Right lobe of liver (tissue), 4 donors: ENCODE measurements at regions not wholly inside any gene's neighbourhood (a gene's known extent, or its start where the extent isn't known, plus 50 kb on each side); places are given as distances from the start of the nearest gene placed in this dataset.

Experiments used
- CTCF ChIP-seq, 4 donors: fragments of 200-600 bp in 3 of 4; fragments of 450-650 bp in 1 of 4; IDR thresholded peaks; one replicate each; pipeline versions ENCODE4 v1.5.1 to v1.8.0; 2016 to 2022; ENCODE audit warnings: antibody characterized with exemption in 4 of 4, mild to moderate bottlenecking in 2 of 4
- POLR2A ChIP-seq: fragments of 450-650 bp; IDR thresholded peaks from one replicate; pipeline ENCODE4 v1.6.1; 2017; ENCODE audit warnings: antibody characterized with exemption, mild to moderate bottlenecking
- donor health status: DM: no; HTN: no; CAD: no.
- donor health status: DM: no; HTN: no; CAD: no.
- donor health status: DM: no; HTN: yes; CAD: no.

DNA sequence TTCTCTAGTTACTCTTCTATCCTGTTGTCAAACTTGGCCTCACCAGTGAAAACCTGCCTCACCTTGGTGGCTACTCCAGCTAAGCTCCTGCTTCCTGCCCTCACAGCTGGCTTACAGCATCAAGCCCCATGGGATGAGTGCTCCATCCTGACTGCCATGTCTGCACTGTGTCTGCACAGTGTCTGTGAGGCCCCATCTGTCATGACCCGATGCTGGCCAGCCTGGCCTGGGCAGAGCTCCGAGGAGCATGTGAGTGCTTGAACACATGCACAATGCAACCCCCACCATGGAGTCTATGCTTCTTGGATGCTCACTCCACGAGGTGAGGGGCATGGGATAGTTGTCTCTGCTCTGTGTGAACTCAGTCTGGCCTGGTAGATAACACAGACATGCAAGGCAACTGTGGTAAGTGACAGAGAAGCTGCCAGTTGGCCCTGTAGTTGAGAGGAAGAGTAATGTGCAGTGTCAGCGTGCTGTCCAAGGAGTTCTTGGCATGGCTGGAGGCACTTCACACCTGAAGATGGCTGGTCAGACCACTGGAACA lies 207.1 kb upstream of the ZNF32 start:
- TF ChIP-seq POLR2A (no peak), CTCF (IDR thresholded peaks at IDR 0.05) (no peak)
